Thoracic aorta (tissue), 2 donors: ENCODE measurements at regions not wholly inside any gene's neighbourhood (a gene's known extent, or its start where the extent isn't known, plus 50 kb on each side); places are given as distances from the start of the nearest gene placed in this dataset.
"Not testable (repeated sequence)": the region's sequence is repeated elsewhere in the genome, so short reads cannot be mapped to it uniquely, and the experiment has no call there.

Source experiments
- ATAC-seq: fragments of 150-250 bp; one replicate; pipeline ENCODE4 v1.8.0; 2017; ENCODE audit warnings: low read depth; ENCODE audit not compliant: insufficient number of reproducible peaks, low FRiP score
- DNase-seq: peaks from one replicate; pipeline ENCODE4 v3.0.0-alpha.2; 2020; ENCODE audit warnings: low spot score
- H3K27ac ChIP-seq, 2 donors: fragments of 200-600 bp; sonication (generic); 1 replicate in 1 of 2; 2 replicates in 1 of 2; pipeline ENCODE4 v1.5.1; 2016; ENCODE audit warnings: mild to moderate bottlenecking in 2 of 2, moderate library complexity in 2 of 2
- H3K27me3 ChIP-seq: fragments of 200-600 bp; sonication (generic); replicated peaks from 2 replicates; pipeline ENCODE4 v1.6.0; 2016; ENCODE audit warnings: mild to moderate bottlenecking; ENCODE audit not compliant: insufficient read depth
- H3K36me3 ChIP-seq: fragments of 200-600 bp; sonication (generic); one replicate; pipeline ENCODE4 v1.5.1; 2016
- H3K4me1 ChIP-seq, 2 donors: fragments of 200-600 bp; sonication (generic); 1 replicate in 1 of 2; 2 replicates in 1 of 2; pipeline versions ENCODE4 v1.5.1 to v1.6.0; 2016; ENCODE audit warnings: low read depth in 2 of 2, mild to moderate bottlenecking in 1 of 2; ENCODE audit not compliant: control insufficient read depth in 1 of 2
- H3K4me3 ChIP-seq: fragments of 200-600 bp; sonication (generic); 2 replicates; pipeline ENCODE4 v1.5.1; 2016; ENCODE audit warnings: mild to moderate bottlenecking
- H3K9me3 ChIP-seq: fragments of 200-600 bp; sonication (generic); 2 replicates; pipeline ENCODE4 v1.5.1; 2016
- CTCF ChIP-seq: fragments of 200-600 bp; sonication (generic); IDR thresholded peaks from one replicate; pipeline ENCODE4 v1.5.1; 2019; ENCODE audit warnings: antibody characterized with exemption

- no peak for TF ChIP-seq CTCF
Observed at GRCh38 chr6:112603726-112604125, 256.6 kb downstream of the RFPL4B start.

GRCh38 chr6:112606656-112607435, 259.7 kb downstream of the RFPL4B start:
- peaks cover 0 to 5% of the 10 kb centered on the region in 2 donors for H3K4me1 ChIP-seq
- no peaks in the 10 kb centered on the region for H3K27me3 ChIP-seq
- ATAC-seq (no peak), DNase-seq (no peak)
- H3K36me3 ChIP-seq = no peaks in the 10 kb centered on the region
- no peak overlapping the region for H3K4me3 ChIP-seq
- H3K27ac ChIP-seq = no peak overlapping the region
- H3K9me3 ChIP-seq = no peaks in the 10 kb centered on the region
- TF ChIP-seq CTCF = no peak

More at GRCh38 chr6:112603726-112604125, 256.6 kb downstream of the RFPL4B start:
- DNase-seq (no peak), ATAC-seq (no peak)
- H3K27ac ChIP-seq = no peak overlapping the region
- no peaks in the 10 kb centered on the region for H3K27me3 ChIP-seq
- H3K36me3 ChIP-seq = no peaks in the 10 kb centered on the region
- peaks cover 0 to 5% of the 10 kb centered on the region in 2 donors for H3K4me1 ChIP-seq
- no peaks in the 10 kb centered on the region for H3K9me3 ChIP-seq
- H3K4me3 ChIP-seq = no peak overlapping the region

DNA sequence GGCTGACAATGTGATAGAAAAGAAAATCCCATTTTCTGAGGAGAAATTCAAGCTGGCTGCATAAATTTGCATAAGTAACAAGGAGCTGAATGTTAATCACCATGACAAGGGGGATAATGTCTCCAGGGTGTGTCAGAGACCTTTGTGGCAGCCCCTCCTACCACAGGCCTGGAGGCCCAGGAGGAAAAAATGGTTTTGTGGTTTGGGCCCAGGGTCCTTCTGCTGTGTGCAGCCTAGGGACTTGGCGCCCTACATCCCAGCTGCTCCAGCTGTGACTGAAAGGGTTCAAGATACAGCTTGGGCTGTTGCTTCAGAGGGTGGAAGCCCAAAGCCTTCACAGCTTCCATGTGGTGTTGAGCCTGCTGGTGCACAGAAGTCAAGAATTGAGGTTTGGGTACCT, 261.8 kb downstream of the RFPL4B start:
- not testable (repeated sequence) for H3K27me3 ChIP-seq, H3K27ac ChIP-seq, ATAC-seq, H3K9me3 ChIP-seq, H3K4me3 ChIP-seq, DNase-seq, H3K36me3 ChIP-seq, H3K4me1 ChIP-seq

GRCh38 chr6:112613410-112613809, 266.3 kb downstream of the RFPL4B start:
- no peak for ATAC-seq
- no peaks in the 10 kb centered on the region for H3K9me3 ChIP-seq

GRCh38 chr6:112618849-112619248, 271.7 kb downstream of the RFPL4B start:
- no peak for DNase-seq
- no peak overlapping the region for H3K27ac ChIP-seq
- no peaks in the 10 kb centered on the region for H3K36me3 ChIP-seq
- no peak for TF ChIP-seq CTCF
- H3K4me1 ChIP-seq = no peaks in the 10 kb centered on the region
- H3K4me3 ChIP-seq = no peak overlapping the region
- ATAC-seq = no peak
- H3K27me3 ChIP-seq = no peaks in the 10 kb centered on the region
- no peaks in the 10 kb centered on the region for H3K9me3 ChIP-seq

More at GRCh38 chr6:112613410-112613809, 266.3 kb downstream of the RFPL4B start:
- Histone ChIP-seq H3K27me3 (no peaks in the 10 kb centered on the region), H3K27ac (no peak overlapping the region), H3K36me3 (no peaks in the 10 kb centered on the region), H3K4me3 (no peak overlapping the region), H3K4me1 (no peaks in the 10 kb centered on the region)
- DNase-seq = no peak
- TF ChIP-seq CTCF = no peak
